KBM-7 (cell line): ENCODE measurements at regions not wholly inside any gene's neighbourhood (a gene's known extent, or its start where the extent isn't known, plus 50 kb on each side); places are given as distances from the start of the nearest gene placed in this dataset.
"Not testable (repeated sequence)": the region's sequence is repeated elsewhere in the genome, so short reads cannot be mapped to it uniquely, and the experiment has no call there.

Experiments
- DNase-seq: peaks from one replicate; pipeline ENCODE4 v3.0.0-alpha.2; 2015
- in situ Hi-C: fragments of 300-500 bp; cut with MboI; formaldehyde crosslinking; loops from 2 replicates; pipeline ENCODE4 v1.14.3; 2020; ENCODE audit warnings: low sequenced_read_pairs, low pct_unique_long_range_greater_than_20kb, mixed read lengths

GRCh38 chr16:22646948-22647556 is 136.4 kb downstream of the NPIPB5 start:
- no peak for DNase-seq
- in situ Hi-C loops = no loop called here

DNA sequence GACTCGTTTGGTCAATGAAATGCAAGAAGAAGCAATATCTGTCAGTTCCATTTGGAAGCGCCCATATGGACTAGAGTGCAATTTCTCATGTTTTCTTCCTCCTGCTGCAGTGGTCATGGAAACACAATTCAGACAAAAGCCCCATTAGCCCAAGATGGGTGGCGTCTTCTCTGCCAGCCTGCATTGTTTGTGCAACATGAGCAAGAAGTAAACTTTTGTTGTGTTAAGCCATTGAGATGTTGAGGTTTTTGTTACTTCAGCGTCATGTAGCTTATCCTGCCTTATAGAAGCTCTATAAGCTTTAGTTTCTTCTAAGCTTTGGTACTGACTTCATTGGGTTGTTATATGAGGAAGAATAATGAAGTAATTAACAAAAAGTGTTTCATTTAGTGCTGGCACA is 137.4 kb downstream of the NPIPB5 start:
- no peak for DNase-seq
- in situ Hi-C loops = no loop called here

DNA sequence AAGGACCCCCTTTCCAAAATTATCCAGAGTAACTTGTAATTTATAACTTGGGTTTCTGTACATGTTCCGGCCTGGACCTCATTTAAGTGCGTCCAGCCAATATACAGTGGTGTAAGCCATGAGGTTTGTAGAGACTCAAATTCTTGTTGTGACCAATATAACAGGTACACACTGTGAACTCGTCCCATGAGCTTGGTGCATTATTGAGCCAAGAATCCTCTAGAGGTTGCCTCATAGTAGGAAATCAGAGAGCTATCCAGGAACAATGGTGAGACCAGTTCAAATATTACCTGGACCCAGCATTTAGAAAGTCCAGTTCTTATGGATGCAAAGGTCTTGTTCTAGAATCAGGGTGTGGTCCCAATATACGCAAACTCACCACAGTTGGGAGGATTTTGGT is 138.2 kb downstream of the NPIPB5 start:
- DNase-seq = no peak
- in situ Hi-C loops = no loop called here

GRCh38 chr16:22651111-22651817 is 140.6 kb downstream of the NPIPB5 start:
- DNase-seq, in situ Hi-C loops: not testable (repeated sequence)

DNA sequence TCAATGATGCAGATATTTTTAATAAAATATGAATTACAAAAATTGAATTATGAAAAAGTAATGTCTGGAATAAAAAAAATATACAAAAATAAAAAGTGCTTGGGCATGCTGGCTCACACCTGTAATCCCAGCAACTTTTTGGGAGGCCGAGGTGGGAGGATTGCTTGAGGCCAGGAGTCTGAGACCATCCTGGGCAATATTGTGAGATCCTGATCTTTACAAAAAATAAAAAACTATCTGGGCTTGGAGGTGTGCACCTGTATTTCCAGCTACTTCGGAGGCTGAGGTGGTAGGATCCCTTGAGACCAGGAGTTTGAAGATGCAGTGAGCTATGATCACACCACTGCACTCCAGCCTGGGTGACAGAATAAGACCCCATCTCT is 141.8 kb downstream of the NPIPB5 start:
- in situ Hi-C loops = no loop called here
- no peak for DNase-seq

GRCh38 chr16:22653876-22654275 is 143.2 kb downstream of the NPIPB5 start:
- no peak for DNase-seq
- in situ Hi-C loops = no loop called here

DNA sequence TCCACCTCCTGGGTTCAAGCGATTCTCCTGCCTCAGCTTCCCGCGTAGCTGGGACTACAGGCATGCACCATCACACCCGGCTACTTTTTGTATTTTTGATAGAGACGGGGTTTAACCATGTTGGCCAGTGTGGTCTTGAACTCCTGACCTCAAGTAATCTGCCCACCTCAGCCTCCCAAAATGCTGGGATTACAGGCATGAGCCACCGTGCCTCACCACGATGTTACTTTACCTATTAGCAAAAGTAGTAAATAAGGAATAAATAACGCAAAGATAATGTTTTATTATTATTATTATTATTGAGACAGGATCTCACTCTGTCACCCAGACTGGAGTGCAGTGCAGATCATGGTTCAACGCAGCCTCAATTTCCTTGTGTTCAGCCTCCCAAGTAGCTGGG is 145.9 kb downstream of the NPIPB5 start:
- in situ Hi-C loops, DNase-seq: not testable (repeated sequence)

- in situ Hi-C loops = no loop called here
- no peak for DNase-seq
Measured at GRCh38 chr16:22659933-22660332, 149.2 kb downstream of the NPIPB5 start.

DNA sequence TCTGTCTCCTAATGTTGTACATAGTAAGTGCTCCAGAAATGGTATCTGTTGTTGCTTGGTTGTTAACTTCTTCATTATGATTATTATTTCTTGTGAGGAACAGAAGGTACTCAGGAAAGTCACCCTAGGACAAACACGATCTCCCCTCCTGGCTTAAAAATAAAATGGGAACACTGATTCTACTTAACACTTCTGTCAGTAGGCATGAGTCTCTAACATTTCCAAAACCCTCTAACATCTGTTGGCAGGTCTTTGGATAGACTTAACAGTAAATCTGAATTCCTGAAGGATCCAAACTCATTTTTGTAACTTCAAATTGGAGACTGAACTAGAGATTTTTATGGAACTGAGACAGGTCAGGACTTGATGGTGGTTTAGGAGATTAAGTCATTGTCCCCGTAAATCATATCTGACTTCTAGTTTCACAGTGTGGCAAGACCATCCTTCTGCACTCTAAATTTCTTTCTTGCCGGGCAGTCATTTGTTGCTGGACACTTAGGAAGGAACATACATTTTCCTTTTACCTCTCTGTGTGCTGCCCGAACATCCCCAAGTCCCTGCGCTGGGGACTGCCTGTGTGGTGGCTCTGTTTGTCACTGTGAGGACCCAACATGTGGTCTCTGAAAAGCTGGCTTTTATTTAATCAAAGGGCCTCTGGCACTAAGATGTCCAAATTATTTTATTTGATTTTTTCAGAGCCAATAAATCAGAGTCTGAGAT is 149.9 kb downstream of the NPIPB5 start:
- in situ Hi-C loops = no loop called here
- DNase-seq = no peak

DNA sequence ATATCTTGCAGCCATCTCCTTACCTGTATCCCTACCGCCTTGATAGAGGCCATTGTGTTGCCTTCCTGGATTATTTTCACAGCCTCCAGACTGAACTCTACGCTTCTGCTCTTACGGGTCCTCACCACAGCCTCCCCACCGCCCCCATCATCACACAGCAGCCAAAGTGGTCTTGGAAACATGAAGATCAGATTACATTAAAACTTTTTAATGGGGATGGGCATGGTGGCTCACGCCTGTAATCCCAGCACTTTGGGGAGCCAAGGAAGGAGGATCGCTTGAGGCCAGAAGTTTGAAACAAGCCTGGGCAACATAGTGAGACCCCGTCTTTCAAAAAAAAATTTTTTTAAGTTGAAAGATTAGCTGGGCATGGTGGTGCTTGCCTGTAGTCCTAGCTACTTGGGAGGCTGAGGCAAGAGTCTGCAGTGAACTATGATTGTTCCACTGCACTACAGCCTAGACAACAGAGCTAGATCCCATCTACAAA is 150.5 kb downstream of the NPIPB5 start:
- in situ Hi-C loops = no loop called here
- no peak for DNase-seq

DNA sequence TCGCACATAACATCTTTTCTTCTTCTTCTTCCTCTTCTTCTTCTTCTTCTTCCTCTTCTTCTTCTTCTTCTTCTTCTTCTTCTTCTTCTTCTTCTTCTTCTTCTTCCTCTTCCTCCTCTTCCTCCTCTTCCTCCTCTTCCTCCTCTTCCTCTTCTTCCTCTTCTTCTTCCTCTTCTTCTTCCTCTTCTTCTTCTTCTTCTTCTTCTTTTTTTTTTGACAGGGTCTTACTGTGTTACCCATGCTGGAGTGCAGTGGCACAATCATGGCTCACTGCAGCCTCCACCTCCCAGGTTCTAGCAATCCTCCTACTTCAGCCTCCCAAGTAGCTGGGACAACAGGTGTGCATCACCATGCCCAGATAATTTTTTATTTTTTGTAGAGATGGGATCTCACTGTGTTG is 151.0 kb upstream of the HS3ST2 start:
- in situ Hi-C loops, DNase-seq: not testable (repeated sequence)

DNA sequence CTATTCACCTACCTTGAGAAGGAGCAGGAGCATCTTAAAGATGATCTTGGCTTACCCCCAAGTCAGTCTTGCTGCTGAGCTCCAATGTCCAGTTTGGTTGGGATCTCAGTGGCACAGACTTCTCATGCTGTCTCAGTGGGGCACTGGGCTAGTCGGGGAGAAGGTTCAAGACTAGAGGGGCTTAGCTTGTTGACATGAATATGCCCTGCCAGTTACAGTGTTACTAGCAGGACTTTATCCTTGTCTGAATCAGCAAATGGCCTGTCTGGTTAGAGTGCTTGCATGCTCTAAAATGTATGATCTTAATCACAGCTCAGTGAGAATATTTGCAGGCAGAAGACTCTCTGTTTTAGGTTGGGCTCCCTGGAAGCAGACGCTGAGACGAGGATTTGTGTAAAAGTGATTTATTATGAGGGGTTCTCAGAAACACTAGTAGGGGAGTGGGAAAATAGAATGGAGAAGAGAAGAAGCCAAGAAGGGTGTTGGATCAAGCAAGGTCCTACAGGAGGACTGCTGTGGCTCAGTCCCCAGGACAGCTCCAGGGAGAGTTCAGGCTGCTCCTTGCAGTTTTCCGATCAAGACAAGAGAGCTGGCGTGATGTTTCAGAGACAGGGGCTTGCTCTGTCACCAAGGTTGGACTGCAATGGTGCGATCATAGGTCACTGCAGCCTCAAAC is 150.4 kb upstream of the HS3ST2 start:
- no peak for DNase-seq
- in situ Hi-C loops = no loop called here

GRCh38 chr16:22664132-22664531 is 149.8 kb upstream of the HS3ST2 start:
- no peak for DNase-seq

DNA sequence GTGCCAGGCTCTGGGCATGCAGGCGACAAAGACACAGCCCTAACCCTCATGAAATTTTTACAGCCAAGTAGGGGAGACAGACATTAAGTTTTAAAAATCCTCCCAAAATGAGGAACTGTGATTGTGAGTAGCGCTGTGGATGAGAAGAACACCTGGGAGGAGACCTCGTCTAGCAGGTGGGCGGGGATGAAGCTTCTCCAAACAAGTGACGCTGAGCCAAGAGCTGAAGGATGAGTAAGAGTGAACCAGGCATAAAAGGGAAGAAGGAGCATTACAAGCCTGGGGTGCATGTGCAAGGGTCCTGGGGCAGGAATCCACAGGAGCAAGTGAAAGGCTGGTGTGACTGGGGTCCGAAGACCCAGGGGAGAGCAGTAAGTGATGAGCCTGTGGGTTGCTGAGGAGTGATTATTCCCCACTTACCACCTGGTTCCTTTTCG is 149.4 kb upstream of the HS3ST2 start:
- DNase-seq = no peak
- in situ Hi-C loops = no loop called here

More at GRCh38 chr16:22664132-22664531, 149.8 kb upstream of the HS3ST2 start:
- in situ Hi-C loops = no loop called here

- no peak for DNase-seq
- in situ Hi-C loops = no loop called here
Measured at GRCh38 chr16:22665048-22665797, 148.7 kb upstream of the HS3ST2 start.

GRCh38 chr16:22665803-22666202 is 148.2 kb upstream of the HS3ST2 start:
- DNase-seq = no peak
- in situ Hi-C loops = no loop called here

DNA sequence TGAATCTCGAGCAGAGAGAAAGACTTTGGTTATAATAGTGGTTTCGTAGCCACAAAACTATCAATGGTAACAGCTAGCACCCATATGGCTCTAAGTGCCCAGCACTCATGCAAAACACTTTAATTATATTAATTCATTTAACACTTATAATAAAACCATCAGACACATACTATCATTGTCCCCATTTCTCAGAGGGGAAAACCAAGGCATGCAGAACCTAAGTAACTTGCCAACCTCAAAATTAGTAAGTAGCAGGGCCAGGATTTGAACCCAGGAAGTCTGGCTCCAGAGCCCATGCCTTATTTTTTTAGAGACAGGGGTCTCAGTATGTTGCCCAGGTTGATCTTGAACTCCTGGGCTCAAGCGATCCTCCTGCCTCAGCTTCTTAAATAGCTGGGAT is 145.6 kb upstream of the HS3ST2 start:
- in situ Hi-C loops = no loop called here

DNA sequence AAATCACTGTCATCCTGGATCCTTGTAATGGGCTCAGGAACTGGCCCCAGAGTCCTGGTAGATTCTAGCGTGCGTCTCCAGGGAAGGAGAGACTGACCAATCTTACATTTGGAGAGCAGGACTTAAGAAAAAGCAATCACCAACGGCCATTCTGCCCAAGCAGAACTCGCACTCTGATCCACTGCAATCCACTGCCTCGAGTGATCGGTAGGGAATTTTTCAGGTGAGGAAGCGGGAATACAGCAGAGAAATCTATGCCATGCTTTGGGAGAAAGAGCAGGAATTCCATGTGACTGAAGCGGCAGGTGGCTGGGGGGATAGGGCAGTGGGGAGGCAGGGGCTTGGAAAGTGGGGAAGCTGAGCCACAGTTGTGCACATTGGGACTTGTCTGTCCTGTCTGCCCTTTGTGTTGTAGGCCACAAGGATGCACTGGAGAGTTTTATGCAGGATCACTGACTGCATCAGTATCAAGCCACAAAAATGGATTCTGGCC is 143.9 kb upstream of the HS3ST2 start:
- no peak for DNase-seq
- in situ Hi-C loops = no loop called here

More for the DNA sequence above, 145.6 kb upstream of the HS3ST2 start:
- DNase-seq = no peak

DNA sequence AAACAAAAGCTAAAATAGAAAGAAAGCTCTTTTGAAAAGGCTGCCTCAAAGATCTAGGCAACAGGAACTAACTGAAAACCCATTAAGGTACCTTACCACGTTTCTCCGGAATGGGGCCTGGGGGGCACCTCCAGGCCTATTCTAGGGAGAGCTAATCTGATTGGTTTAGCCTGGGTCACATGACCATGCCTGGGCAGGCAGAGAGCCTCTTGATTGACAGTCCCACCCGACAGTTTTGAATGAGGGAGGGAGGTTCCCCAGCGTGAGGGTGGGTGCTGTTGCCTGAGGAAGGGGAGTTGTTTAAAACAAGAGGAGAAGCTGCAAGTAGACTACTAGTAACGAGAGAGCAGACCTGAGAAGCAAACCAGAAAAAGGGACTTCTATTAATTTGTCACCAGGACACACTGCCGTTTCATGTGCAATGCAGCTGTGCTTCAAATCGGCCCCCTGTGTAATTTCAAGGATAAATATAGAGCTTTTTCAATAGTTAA is 143.4 kb upstream of the HS3ST2 start:
- DNase-seq = peak; percentile 44

More for the DNA sequence above, 143.4 kb upstream of the HS3ST2 start:
- in situ Hi-C loops = no loop called here
